Neural cell (in vitro differentiated cells): ENCODE measurements at regions not wholly inside any gene's neighbourhood (a gene's known extent, or its start where the extent isn't known, plus 50 kb on each side); places are given as distances from the start of the nearest gene placed in this dataset.

Experiments
- H2AFZ ChIP-seq: fragments of 200-600, 300-800 bp; sonication (generic), shearing (Covaris generic); 2 replicates; pipeline ENCODE4 v1.6.0; 2014; ENCODE audit warnings: low read depth, mild to moderate bottlenecking, antibody characterized with exemption, low read length, moderate library complexity
- H3F3A ChIP-seq: fragments of 200-600 bp; shearing (Covaris generic); 2 replicates; pipeline ENCODE4 v1.6.1; 2016; ENCODE audit warnings: mild to moderate bottlenecking, moderate library complexity, mixed read lengths, antibody characterized with exemption, low read length; ENCODE audit not compliant: insufficient read depth, poor library complexity, severe bottlenecking
- H3K27ac ChIP-seq: fragments of 200-600, 300-800 bp; sonication (generic), shearing (Covaris generic); 2 replicates; pipeline ENCODE4 v1.5.1; 2014; ENCODE audit warnings: mild to moderate bottlenecking, low read length, moderate library complexity
- H3K27me3 ChIP-seq: fragments of 300-800, 200-600 bp; sonication (generic), shearing (Covaris generic); 2 replicates; pipeline ENCODE4 v1.6.0; 2014; ENCODE audit warnings: mild to moderate bottlenecking, low read depth, low read length, moderate library complexity; ENCODE audit not compliant: insufficient read depth
- H3K36me3 ChIP-seq: fragments of 300-800, 200-600 bp; sonication (generic), shearing (Covaris generic); 2 replicates; pipeline ENCODE4 v1.5.1; 2014; ENCODE audit warnings: mild to moderate bottlenecking, antibody characterized with exemption, low read length, moderate library complexity; ENCODE audit not compliant: insufficient read depth
- H3K4me2 ChIP-seq: fragments of 300-800, 200-600 bp; sonication (generic), shearing (Covaris generic); 2 replicates; pipeline ENCODE4 v1.6.0; 2014; ENCODE audit warnings: mild to moderate bottlenecking, low read length
- H3K4me3 ChIP-seq: fragments of 300-800, 200-600 bp; sonication (generic), shearing (Covaris generic); 2 replicates; pipeline ENCODE4 v1.5.1; 2014; ENCODE audit warnings: mild to moderate bottlenecking, low read length, moderate library complexity
- H3K79me2 ChIP-seq: fragments of 200-600 bp; shearing (Covaris generic); replicated peaks from 2 replicates; pipeline ENCODE4 v1.6.0; 2014; ENCODE audit warnings: mild to moderate bottlenecking, low read length, moderate library complexity; ENCODE audit not compliant: insufficient read depth
- H3K9ac ChIP-seq: fragments of 300-800, 200-600 bp; sonication (generic), shearing (Covaris generic); 2 replicates; pipeline ENCODE4 v1.6.1; 2016; ENCODE audit warnings: mild to moderate bottlenecking, low read length, mixed read lengths
- H3K9me2 ChIP-seq: fragments of 200-600 bp; shearing (Covaris generic); 2 replicates; pipeline ENCODE4 v1.6.1; 2016; ENCODE audit warnings: mild to moderate bottlenecking, low read length, mixed read lengths; ENCODE audit not compliant: insufficient read depth
- H3K9me3 ChIP-seq: fragments of 200-600, 300-800 bp; sonication (generic), shearing (Covaris generic); 2 replicates; pipeline ENCODE4 v1.6.1; 2016; ENCODE audit warnings: mild to moderate bottlenecking, mixed run types, low read length, moderate library complexity, mixed read lengths
- H4K20me1 ChIP-seq: fragments of 200-600 bp; shearing (Covaris generic); 2 replicates; pipeline ENCODE4 v1.6.1; 2016; ENCODE audit warnings: mild to moderate bottlenecking, mixed run types; ENCODE audit not compliant: insufficient read depth
- EP300 ChIP-seq: fragments of 450-650 bp; conservative IDR thresholded peaks from 2 replicates; pipeline ENCODE4 v1.6.1; 2014; ENCODE audit warnings: antibody characterized with exemption, mild to moderate bottlenecking, moderate library complexity; ENCODE audit not compliant: poor library complexity, severe bottlenecking
- EZH2 ChIP-seq: fragments of 200-600, 300-800 bp; shearing (Covaris generic), sonication (generic); IDR thresholded peaks from 2 replicates; pipeline ENCODE4 v1.6.1; 2014; ENCODE audit warnings: antibody characterized with exemption, low read length, borderline replicate concordance, mild to moderate bottlenecking; ENCODE audit not compliant: insufficient read depth, poor library complexity, severe bottlenecking
- MXI1 ChIP-seq: fragments of 450-650 bp; conservative IDR thresholded peaks from 2 replicates; pipeline ENCODE4 v1.6.1; 2014; ENCODE audit warnings: antibody characterized with exemption, mild to moderate bottlenecking; ENCODE audit not compliant: poor library complexity, severe bottlenecking
- POLR2AphosphoS5 ChIP-seq: IDR thresholded peaks from 2 replicates; pipeline ENCODE4 v1.6.1; 2012
- RAD21 ChIP-seq: fragments of 450-650 bp; conservative IDR thresholded peaks from 2 replicates; pipeline ENCODE4 v1.6.1; 2014; ENCODE audit warnings: antibody characterized with exemption, mild to moderate bottlenecking, moderate library complexity
- TAF1 ChIP-seq: IDR thresholded peaks from 2 replicates; pipeline ENCODE4 v1.6.1; 2012; ENCODE audit warnings: low read depth
- TF ChIP-seq, protein P1 (sequence below): fragments of 450-650 bp; IDR thresholded peaks from 2 replicates; pipeline ENCODE4 v1.5.1; 2014; ENCODE audit warnings: antibody characterized with exemption, mild to moderate bottlenecking, moderate library complexity; ENCODE audit not compliant: poor library complexity, severe bottlenecking
- TF ChIP-seq, protein P2 (sequence below): IDR thresholded peaks from 2 replicates; pipeline ENCODE4 v1.6.1; 2012; ENCODE audit warnings: borderline replicate concordance

DNA sequence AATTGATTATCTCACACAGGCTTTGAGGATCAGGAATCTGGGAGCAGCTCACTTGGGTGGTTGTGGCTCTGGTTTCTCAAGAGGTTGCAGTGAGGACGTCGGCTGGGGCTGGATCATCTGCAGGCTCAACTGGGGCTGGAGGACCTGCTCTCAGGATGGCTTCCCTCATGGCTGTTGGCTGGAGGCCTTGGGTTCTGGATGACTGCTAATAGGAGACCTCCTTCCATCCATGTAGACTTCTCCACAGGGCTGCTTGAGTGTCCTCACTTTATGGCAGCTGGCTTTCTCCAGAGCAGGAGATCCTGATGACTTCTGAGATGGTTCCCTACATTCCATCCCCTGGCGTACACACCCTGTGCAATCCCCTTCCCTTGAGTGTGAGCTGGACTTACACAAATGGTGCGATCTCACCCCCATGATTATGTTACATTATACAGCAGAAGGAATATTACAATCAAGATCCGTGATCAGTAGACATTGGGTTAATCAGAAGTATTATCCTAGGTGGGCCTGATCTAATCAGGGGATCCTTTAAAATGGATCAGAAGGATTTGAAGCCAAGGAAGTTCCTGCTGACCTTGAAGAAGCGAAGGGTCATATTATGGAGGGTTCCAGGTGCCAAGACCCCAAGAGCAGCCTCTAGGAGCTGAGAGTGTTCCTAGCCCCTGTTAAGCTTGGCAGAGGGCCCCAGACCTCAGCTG, 122.2 kb downstream of the CXCL12 start:
- H3K9me3 ChIP-seq: no peaks in the 10 kb centered on the region
- H3K27ac ChIP-seq: no peak overlapping the region
- no peaks in the 10 kb centered on the region for H3K27me3 ChIP-seq
- H3K79me2 ChIP-seq: no peaks in the 10 kb centered on the region
- no peaks in the 10 kb centered on the region for H3K36me3 ChIP-seq
- no peaks in the 10 kb centered on the region for H3F3A ChIP-seq
- no peak overlapping the region for H2AFZ ChIP-seq
- TF ChIP-seq EP300 (no peak), POLR2AphosphoS5 (no peak)
- H3K4me2 ChIP-seq: no peak overlapping the region
- H3K9ac ChIP-seq: no peak overlapping the region
- H3K4me3 ChIP-seq: no peak overlapping the region
- no peaks in the 10 kb centered on the region for H3K9me2 ChIP-seq
- no peaks in the 10 kb centered on the region for H4K20me1 ChIP-seq

DNA sequence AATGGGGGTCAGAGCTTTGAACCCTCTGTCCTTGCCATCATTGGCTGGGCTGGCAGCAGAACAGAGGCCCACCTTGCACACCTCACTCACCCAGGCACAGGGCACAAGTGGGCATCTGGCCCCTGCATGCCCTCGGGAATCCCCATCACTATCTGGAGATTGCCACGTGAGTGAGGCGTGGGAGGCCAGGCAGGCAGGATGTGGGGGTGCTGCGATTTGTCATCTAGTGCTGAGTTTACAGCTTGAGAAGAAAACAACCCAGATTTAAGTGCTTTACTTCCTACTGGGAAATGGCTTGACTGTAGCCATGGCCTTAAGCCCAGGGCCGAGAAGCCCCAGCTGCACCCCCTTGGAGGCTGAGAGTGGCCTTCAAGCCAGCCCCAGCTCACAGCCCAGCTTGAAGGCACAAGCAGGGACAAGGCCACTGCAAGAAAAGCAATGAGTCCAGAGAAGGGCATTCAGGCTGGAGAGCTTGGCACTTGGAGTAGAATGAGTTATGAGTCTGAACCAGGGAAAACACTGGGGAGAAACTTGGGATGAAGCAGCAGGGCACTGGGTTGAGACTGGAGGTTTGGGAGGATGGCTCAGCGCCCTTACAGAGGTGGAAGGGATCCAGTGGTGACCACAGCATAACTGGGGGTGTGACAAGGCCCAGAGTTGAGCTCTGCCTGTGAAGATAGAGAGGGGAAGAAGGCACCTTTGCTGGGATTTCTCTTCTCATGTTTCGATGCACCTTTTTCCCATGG, 123.0 kb downstream of the CXCL12 start:
- Histone ChIP-seq H3K27ac (no peak overlapping the region), H3F3A (no peaks in the 10 kb centered on the region), H4K20me1 (no peaks in the 10 kb centered on the region), H3K9me2 (no peaks in the 10 kb centered on the region), H2AFZ (no peak overlapping the region), H3K36me3 (no peaks in the 10 kb centered on the region), H3K9ac (no peak overlapping the region), H3K4me2 (no peak overlapping the region), H3K4me3 (no peak overlapping the region), H3K27me3 (no peaks in the 10 kb centered on the region), H3K79me2 (no peaks in the 10 kb centered on the region), H3K9me3 (no peaks in the 10 kb centered on the region)
- TF ChIP-seq EZH2 (no peak), MXI1 (no peak), RAD21 (no peak), POLR2AphosphoS5 (no peak), TAF1 (no peak)
- TF ChIP-seq, protein P1, sequence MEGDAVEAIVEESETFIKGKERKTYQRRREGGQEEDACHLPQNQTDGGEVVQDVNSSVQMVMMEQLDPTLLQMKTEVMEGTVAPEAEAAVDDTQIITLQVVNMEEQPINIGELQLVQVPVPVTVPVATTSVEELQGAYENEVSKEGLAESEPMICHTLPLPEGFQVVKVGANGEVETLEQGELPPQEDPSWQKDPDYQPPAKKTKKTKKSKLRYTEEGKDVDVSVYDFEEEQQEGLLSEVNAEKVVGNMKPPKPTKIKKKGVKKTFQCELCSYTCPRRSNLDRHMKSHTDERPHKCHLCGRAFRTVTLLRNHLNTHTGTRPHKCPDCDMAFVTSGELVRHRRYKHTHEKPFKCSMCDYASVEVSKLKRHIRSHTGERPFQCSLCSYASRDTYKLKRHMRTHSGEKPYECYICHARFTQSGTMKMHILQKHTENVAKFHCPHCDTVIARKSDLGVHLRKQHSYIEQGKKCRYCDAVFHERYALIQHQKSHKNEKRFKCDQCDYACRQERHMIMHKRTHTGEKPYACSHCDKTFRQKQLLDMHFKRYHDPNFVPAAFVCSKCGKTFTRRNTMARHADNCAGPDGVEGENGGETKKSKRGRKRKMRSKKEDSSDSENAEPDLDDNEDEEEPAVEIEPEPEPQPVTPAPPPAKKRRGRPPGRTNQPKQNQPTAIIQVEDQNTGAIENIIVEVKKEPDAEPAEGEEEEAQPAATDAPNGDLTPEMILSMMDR: no peak
- TF ChIP-seq, protein P2, sequence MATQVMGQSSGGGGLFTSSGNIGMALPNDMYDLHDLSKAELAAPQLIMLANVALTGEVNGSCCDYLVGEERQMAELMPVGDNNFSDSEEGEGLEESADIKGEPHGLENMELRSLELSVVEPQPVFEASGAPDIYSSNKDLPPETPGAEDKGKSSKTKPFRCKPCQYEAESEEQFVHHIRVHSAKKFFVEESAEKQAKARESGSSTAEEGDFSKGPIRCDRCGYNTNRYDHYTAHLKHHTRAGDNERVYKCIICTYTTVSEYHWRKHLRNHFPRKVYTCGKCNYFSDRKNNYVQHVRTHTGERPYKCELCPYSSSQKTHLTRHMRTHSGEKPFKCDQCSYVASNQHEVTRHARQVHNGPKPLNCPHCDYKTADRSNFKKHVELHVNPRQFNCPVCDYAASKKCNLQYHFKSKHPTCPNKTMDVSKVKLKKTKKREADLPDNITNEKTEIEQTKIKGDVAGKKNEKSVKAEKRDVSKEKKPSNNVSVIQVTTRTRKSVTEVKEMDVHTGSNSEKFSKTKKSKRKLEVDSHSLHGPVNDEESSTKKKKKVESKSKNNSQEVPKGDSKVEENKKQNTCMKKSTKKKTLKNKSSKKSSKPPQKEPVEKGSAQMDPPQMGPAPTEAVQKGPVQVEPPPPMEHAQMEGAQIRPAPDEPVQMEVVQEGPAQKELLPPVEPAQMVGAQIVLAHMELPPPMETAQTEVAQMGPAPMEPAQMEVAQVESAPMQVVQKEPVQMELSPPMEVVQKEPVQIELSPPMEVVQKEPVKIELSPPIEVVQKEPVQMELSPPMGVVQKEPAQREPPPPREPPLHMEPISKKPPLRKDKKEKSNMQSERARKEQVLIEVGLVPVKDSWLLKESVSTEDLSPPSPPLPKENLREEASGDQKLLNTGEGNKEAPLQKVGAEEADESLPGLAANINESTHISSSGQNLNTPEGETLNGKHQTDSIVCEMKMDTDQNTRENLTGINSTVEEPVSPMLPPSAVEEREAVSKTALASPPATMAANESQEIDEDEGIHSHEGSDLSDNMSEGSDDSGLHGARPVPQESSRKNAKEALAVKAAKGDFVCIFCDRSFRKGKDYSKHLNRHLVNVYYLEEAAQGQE: no peak
